ENCODE measurements at regions not wholly inside any gene's neighbourhood (a gene's known extent, or its start where the extent isn't known, plus 50 kb on each side); places are given as distances from the start of the nearest gene placed in this dataset.

GRCh38 chr10:109174526-109174925, 748.8 kb downstream of the XPNPEP1 start:
- H3K4me3 Mint-ChIP-seq: no peak overlapping the region
- DNase-seq: no peak
- H3K27ac Mint-ChIP-seq: no peak overlapping the region
- H3K27me3 Mint-ChIP-seq: no peaks in the 10 kb centered on the region
- H3K36me3 Mint-ChIP-seq (ENCODE audit: low read depth): no peaks in the 10 kb centered on the region
- intact Hi-C loops (cut with micrococcal nuclease): no loop called here
- no peaks in the 10 kb centered on the region for H3K4me1 Mint-ChIP-seq
- H3K9me3 Mint-ChIP-seq: no peaks in the 10 kb centered on the region

GRCh38 chr10:109173937-109174336, 749.4 kb downstream of the XPNPEP1 start:
- H3K9me3 Mint-ChIP-seq: no peaks in the 10 kb centered on the region
- DNase-seq: no peak
- no peaks in the 10 kb centered on the region for H3K36me3 Mint-ChIP-seq (ENCODE audit: low read depth)
- no peak overlapping the region for H3K4me3 Mint-ChIP-seq
- intact Hi-C loops (cut with micrococcal nuclease): no loop called here
- no peaks in the 10 kb centered on the region for H3K4me1 Mint-ChIP-seq
- no peak overlapping the region for H3K27ac Mint-ChIP-seq
- H3K27me3 Mint-ChIP-seq: no peaks in the 10 kb centered on the region

- Mint-ChIP-seq H3K9me3 (no peaks in the 10 kb centered on the region), H3K4me3 (no peak overlapping the region)
These were observed 750.2 kb downstream of the XPNPEP1 start for GRCh38 chr10:109173121-109173520.

GRCh38 chr10:109166935-109167334, 756.4 kb downstream of the XPNPEP1 start:
- no peak for DNase-seq
- intact Hi-C loops (cut with micrococcal nuclease): no loop called here
- Mint-ChIP-seq H3K4me1 (no peaks in the 10 kb centered on the region), H3K9me3 (no peaks in the 10 kb centered on the region), H3K4me3 (no peak overlapping the region), H3K36me3 (ENCODE audit: low read depth) (no peaks in the 10 kb centered on the region), H3K27me3 (no peaks in the 10 kb centered on the region), H3K27ac (no peak overlapping the region)

More at GRCh38 chr10:109173121-109173520, 750.2 kb downstream of the XPNPEP1 start:
- intact Hi-C loops (cut with micrococcal nuclease): no loop called here
- DNase-seq: no peak
- Mint-ChIP-seq H3K36me3 (ENCODE audit: low read depth) (no peaks in the 10 kb centered on the region), H3K4me1 (no peaks in the 10 kb centered on the region), H3K27me3 (no peaks in the 10 kb centered on the region), H3K27ac (no peak overlapping the region)

GRCh38 chr10:109159351-109159750, 764.0 kb downstream of the XPNPEP1 start:
- no peak for DNase-seq
- intact Hi-C loops (cut with micrococcal nuclease): no loop called here
- H3K4me3 Mint-ChIP-seq: no peak overlapping the region
- no peaks in the 10 kb centered on the region for H3K4me1 Mint-ChIP-seq
- H3K36me3 Mint-ChIP-seq (ENCODE audit: low read depth): no peaks in the 10 kb centered on the region
- no peaks in the 10 kb centered on the region for H3K27me3 Mint-ChIP-seq
- H3K9me3 Mint-ChIP-seq: no peaks in the 10 kb centered on the region
- H3K27ac Mint-ChIP-seq: no peak overlapping the region

- Mint-ChIP-seq H3K4me1 (no peaks in the 10 kb centered on the region), H3K27ac (no peak overlapping the region), H3K4me3 (no peak overlapping the region), H3K9me3 (no peaks in the 10 kb centered on the region), H3K36me3 (ENCODE audit: low read depth) (no peaks in the 10 kb centered on the region), H3K27me3 (no peaks in the 10 kb centered on the region)
- intact Hi-C loops (cut with micrococcal nuclease): no loop called here
- DNase-seq: no peak
These were observed 766.9 kb downstream of the XPNPEP1 start for GRCh38 chr10:109156396-109156795.

GRCh38 chr10:109149666-109150350, 773.5 kb downstream of the XPNPEP1 start:
- H3K36me3 Mint-ChIP-seq (ENCODE audit: low read depth): no peaks in the 10 kb centered on the region
- H3K4me3 Mint-ChIP-seq: no peak overlapping the region
- no peaks in the 10 kb centered on the region for H3K9me3 Mint-ChIP-seq
- no peaks in the 10 kb centered on the region for H3K4me1 Mint-ChIP-seq
- H3K27me3 Mint-ChIP-seq: no peaks in the 10 kb centered on the region
- no peak for DNase-seq
- intact Hi-C loops (cut with micrococcal nuclease): no loop called here
- H3K27ac Mint-ChIP-seq: no peak overlapping the region

GRCh38 chr10:109127363-109127762, 795.9 kb downstream of the XPNPEP1 start:
- Mint-ChIP-seq H3K27me3 (no peaks in the 10 kb centered on the region), H3K36me3 (ENCODE audit: low read depth) (no peaks in the 10 kb centered on the region)

GRCh38 chr10:109126541-109126940, 796.8 kb downstream of the XPNPEP1 start:
- H3K4me3 Mint-ChIP-seq: no peak overlapping the region
- no peaks in the 10 kb centered on the region for H3K36me3 Mint-ChIP-seq (ENCODE audit: low read depth)
- H3K27me3 Mint-ChIP-seq: no peaks in the 10 kb centered on the region
- H3K27ac Mint-ChIP-seq: no peak overlapping the region
- intact Hi-C loops (cut with micrococcal nuclease): no loop called here
- no peaks in the 10 kb centered on the region for H3K4me1 Mint-ChIP-seq
- no peaks in the 10 kb centered on the region for H3K9me3 Mint-ChIP-seq
- DNase-seq: no peak

More at GRCh38 chr10:109127363-109127762, 795.9 kb downstream of the XPNPEP1 start:
- H3K4me1 Mint-ChIP-seq: no peaks in the 10 kb centered on the region
- no peak overlapping the region for H3K4me3 Mint-ChIP-seq
- intact Hi-C loops (cut with micrococcal nuclease): no loop called here
- H3K27ac Mint-ChIP-seq: no peak overlapping the region
- H3K9me3 Mint-ChIP-seq: no peaks in the 10 kb centered on the region
- no peak for DNase-seq

- no peak for DNase-seq
- Mint-ChIP-seq H3K4me1 (no peaks in the 10 kb centered on the region), H3K27me3 (no peaks in the 10 kb centered on the region), H3K36me3 (ENCODE audit: low read depth) (no peaks in the 10 kb centered on the region), H3K27ac (no peak overlapping the region), H3K4me3 (no peak overlapping the region), H3K9me3 (no peaks in the 10 kb centered on the region)
- intact Hi-C loops (cut with micrococcal nuclease): no loop called here
These were observed 797.3 kb downstream of the XPNPEP1 start for GRCh38 chr10:109126016-109126415.

GRCh38 chr10:109115179-109115578, 808.1 kb downstream of the XPNPEP1 start:
- Mint-ChIP-seq H3K4me3 (no peak overlapping the region), H3K36me3 (ENCODE audit: low read depth) (no peaks in the 10 kb centered on the region), H3K27me3 (no peaks in the 10 kb centered on the region), H3K9me3 (peaks cover 7% of the 10 kb centered on the region), H3K4me1 (no peaks in the 10 kb centered on the region), H3K27ac (no peak overlapping the region)
- intact Hi-C loops (cut with micrococcal nuclease): no loop called here
- peak; percentile 3 for DNase-seq

GRCh38 chr10:109114579-109114978, 808.7 kb downstream of the XPNPEP1 start:
- intact Hi-C loops (cut with micrococcal nuclease): no loop called here
- Mint-ChIP-seq H3K4me3 (no peak overlapping the region), H3K9me3 (peaks cover 7% of the 10 kb centered on the region), H3K27me3 (no peaks in the 10 kb centered on the region), H3K27ac (no peak overlapping the region), H3K4me1 (no peaks in the 10 kb centered on the region), H3K36me3 (ENCODE audit: low read depth) (no peaks in the 10 kb centered on the region)
- peak; percentile 18 for DNase-seq

GRCh38 chr10:109106604-109107003, 816.7 kb downstream of the XPNPEP1 start:
- H3K27me3 Mint-ChIP-seq: no peaks in the 10 kb centered on the region
- no peaks in the 10 kb centered on the region for H3K4me1 Mint-ChIP-seq
- H3K9me3 Mint-ChIP-seq: no peaks in the 10 kb centered on the region
- no peak for DNase-seq
- intact Hi-C loops (cut with micrococcal nuclease): no loop called here
- no peak overlapping the region for H3K4me3 Mint-ChIP-seq
- no peak overlapping the region for H3K27ac Mint-ChIP-seq
- no peaks in the 10 kb centered on the region for H3K36me3 Mint-ChIP-seq (ENCODE audit: low read depth)

GRCh38 chr10:109105725-109106124, 817.6 kb downstream of the XPNPEP1 start:
- no peak overlapping the region for H3K4me3 Mint-ChIP-seq
- H3K4me1 Mint-ChIP-seq: no peaks in the 10 kb centered on the region
- intact Hi-C loops (cut with micrococcal nuclease): no loop called here
- H3K27ac Mint-ChIP-seq: no peak overlapping the region
- no peak for DNase-seq
- H3K27me3 Mint-ChIP-seq: no peaks in the 10 kb centered on the region
- H3K36me3 Mint-ChIP-seq (ENCODE audit: low read depth): no peaks in the 10 kb centered on the region
- H3K9me3 Mint-ChIP-seq: no peaks in the 10 kb centered on the region

- Mint-ChIP-seq H3K27me3 (no peaks in the 10 kb centered on the region), H3K9me3 (no peaks in the 10 kb centered on the region), H3K36me3 (ENCODE audit: low read depth) (no peaks in the 10 kb centered on the region), H3K27ac (no peak overlapping the region), H3K4me3 (no peak overlapping the region), H3K4me1 (no peaks in the 10 kb centered on the region)
- intact Hi-C loops (cut with micrococcal nuclease): no loop called here
- no peak for DNase-seq
These were observed 818.5 kb downstream of the XPNPEP1 start for GRCh38 chr10:109104806-109105205.

Measured in activated CD4-positive, alpha-beta T cell treated with anti-CD3 and anti-CD28 coated beads, Interleukin-2, amount 10 ng/mL, durations not matched to agents 24 days and 14 days (primary cell).